IPS DF 6.9 (cell line): ENCODE measurements at regions not wholly inside any gene's neighbourhood (a gene's known extent, or its start where the extent isn't known, plus 50 kb on each side); places are given as distances from the start of the nearest gene placed in this dataset.
"Not testable (repeated sequence)": the region's sequence is repeated elsewhere in the genome, so short reads cannot be mapped to it uniquely, and the experiment has no call there.

Experiments used
- DNase-seq: peaks from one replicate; pipeline ENCODE4 v3.0.0-alpha.2; 2013; ENCODE audit warnings: low read depth, low spot score
- H3K27ac ChIP-seq: one replicate; pipeline ENCODE4 v1.5.1; 2013; ENCODE audit warnings: low read length, control low read depth
- H3K27me3 ChIP-seq: 2 replicates; pipeline ENCODE4 v1.6.1; 2013; ENCODE audit warnings: mild to moderate bottlenecking, low read length; ENCODE audit not compliant: control insufficient read depth, insufficient read depth
- H3K36me3 ChIP-seq: 2 replicates; pipeline ENCODE4 v1.6.1; 2013; ENCODE audit warnings: low read length; ENCODE audit not compliant: control insufficient read depth, insufficient read depth
- H3K4me1 ChIP-seq: 2 replicates; pipeline ENCODE4 v1.6.1; 2013; ENCODE audit warnings: low read length; ENCODE audit not compliant: control insufficient read depth, insufficient read depth
- H3K4me3 ChIP-seq: 2 replicates; pipeline ENCODE4 v1.5.1; 2013; ENCODE audit warnings: mild to moderate bottlenecking, low read length
- H3K9me3 ChIP-seq: 2 replicates; pipeline ENCODE4 v1.6.1; 2013; ENCODE audit warnings: low read length, inconsistent platforms; ENCODE audit not compliant: control insufficient read depth, insufficient read depth
- WGBS: extraction: QIAGEN DNeasy Blood & Tissue Kit; methylation state at CpG from one replicate; pipeline ENCODE4 v1.1.7; 2013; ENCODE audit warnings: mixed read lengths, missing lambda C conversion rate; ENCODE audit not compliant: insufficient read length, insufficient coverage; 5-methylcytosine and 5-hydroxymethylcytosine counted together

- H3K27ac ChIP-seq: no peak overlapping the region
- DNase-seq: no peak
- no peak overlapping the region for H3K4me3 ChIP-seq
- no peaks in the 10 kb centered on the region for H3K27me3 ChIP-seq
- no peaks in the 10 kb centered on the region for H3K9me3 ChIP-seq
- no CpG with 5 or more reads among the region's 5 CpGs for WGBS
- H3K36me3 ChIP-seq: no peaks in the 10 kb centered on the region
- H3K4me1 ChIP-seq: no peaks in the 10 kb centered on the region
These were observed 475.5 kb downstream of the AACS start for GRCh38 chr12:125540580-125541204.

- Histone ChIP-seq H3K4me1 (no peaks in the 10 kb centered on the region), H3K27ac (no peak overlapping the region), H3K36me3 (no peaks in the 10 kb centered on the region), H3K9me3 (no peaks in the 10 kb centered on the region), H3K4me3 (no peak overlapping the region), H3K27me3 (no peaks in the 10 kb centered on the region)
- no peak for DNase-seq
- no CpG with 5 or more reads among the region's 3 CpGs for WGBS
These were observed 479.7 kb downstream of the AACS start for GRCh38 chr12:125544960-125545359.

GRCh38 chr12:125549171-125549570 lies 483.9 kb downstream of the AACS start:
- WGBS: no CpG with 5 or more reads among the region's 4 CpGs

DNA sequence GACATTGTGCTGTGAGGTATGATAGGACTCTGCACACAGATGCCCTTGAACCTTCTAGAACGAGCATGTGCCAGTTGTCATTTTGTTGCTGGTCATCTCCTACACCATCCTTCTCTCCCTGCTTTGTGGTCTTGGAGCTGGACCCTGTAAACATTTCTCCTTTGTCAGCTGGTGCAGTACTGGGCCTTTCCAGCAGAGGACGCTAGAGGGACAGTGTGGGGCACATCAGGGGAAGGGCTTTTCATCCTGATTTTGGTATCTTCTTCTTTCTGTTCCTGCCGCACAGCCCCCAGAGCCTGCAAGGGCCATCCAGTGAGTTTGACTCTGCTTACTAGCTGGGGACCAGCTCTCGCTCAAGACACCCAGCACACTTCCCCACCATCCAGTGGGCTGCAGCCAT lies 484.6 kb downstream of the AACS start:
- no peak overlapping the region for H3K27ac ChIP-seq
- no peaks in the 10 kb centered on the region for H3K36me3 ChIP-seq
- no peaks in the 10 kb centered on the region for H3K27me3 ChIP-seq
- no CpG with 5 or more reads among the region's 4 CpGs for WGBS
- DNase-seq: peak; percentile 31
- no peaks in the 10 kb centered on the region for H3K4me1 ChIP-seq
- H3K4me3 ChIP-seq: no peak overlapping the region
- H3K9me3 ChIP-seq: no peaks in the 10 kb centered on the region

More at GRCh38 chr12:125549171-125549570, 483.9 kb downstream of the AACS start:
- Histone ChIP-seq H3K36me3 (no peaks in the 10 kb centered on the region), H3K9me3 (no peaks in the 10 kb centered on the region), H3K27ac (no peak overlapping the region), H3K27me3 (no peaks in the 10 kb centered on the region), H3K4me3 (no peak overlapping the region), H3K4me1 (no peaks in the 10 kb centered on the region)
- no peak for DNase-seq

DNA sequence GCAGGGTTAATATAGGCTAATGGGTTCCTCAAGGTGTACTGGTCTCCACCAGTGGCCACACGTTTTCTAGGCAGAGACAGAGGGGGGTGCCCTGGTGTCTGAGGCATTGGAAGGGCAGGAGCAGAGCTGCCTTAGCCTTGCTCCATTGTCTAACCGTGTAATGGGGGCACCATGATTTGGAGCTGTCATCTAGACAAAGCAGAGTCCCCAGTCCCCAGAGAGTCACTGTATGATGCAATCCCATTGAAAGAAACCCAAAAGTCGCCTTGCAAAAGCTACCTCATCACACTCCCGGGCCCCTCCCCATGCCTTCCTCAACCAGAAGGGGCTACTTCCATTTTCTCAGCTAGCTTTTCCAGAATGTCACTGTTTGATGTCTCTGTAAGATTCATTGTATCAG lies 487.1 kb downstream of the AACS start:
- Histone ChIP-seq H3K27ac (no peak overlapping the region), H3K4me3 (no peak overlapping the region), H3K36me3 (no peaks in the 10 kb centered on the region), H3K27me3 (no peaks in the 10 kb centered on the region), H3K9me3 (no peaks in the 10 kb centered on the region), H3K4me1 (no peaks in the 10 kb centered on the region)
- DNase-seq: no peak
- WGBS: no CpG with 5 or more reads among the region's 4 CpGs

- not testable (repeated sequence) for DNase-seq, H3K4me1 ChIP-seq, H3K27ac ChIP-seq, H3K9me3 ChIP-seq, H3K27me3 ChIP-seq, H3K4me3 ChIP-seq, H3K36me3 ChIP-seq
- WGBS: no CpG with 5 or more reads among the region's 5 CpGs
These were observed 495.8 kb downstream of the AACS start for GRCh38 chr12:125561008-125561407.

- Histone ChIP-seq H3K4me3 (no peak overlapping the region), H3K4me1 (no peaks in the 10 kb centered on the region), H3K9me3 (no peaks in the 10 kb centered on the region), H3K36me3 (no peaks in the 10 kb centered on the region), H3K27me3 (no peaks in the 10 kb centered on the region), H3K27ac (no peak overlapping the region)
- DNase-seq: no peak
- WGBS: 100% methylated on average over 2 of the region's 4 CpGs
These were observed 499.5 kb downstream of the AACS start for GRCh38 chr12:125564753-125565152.

DNA sequence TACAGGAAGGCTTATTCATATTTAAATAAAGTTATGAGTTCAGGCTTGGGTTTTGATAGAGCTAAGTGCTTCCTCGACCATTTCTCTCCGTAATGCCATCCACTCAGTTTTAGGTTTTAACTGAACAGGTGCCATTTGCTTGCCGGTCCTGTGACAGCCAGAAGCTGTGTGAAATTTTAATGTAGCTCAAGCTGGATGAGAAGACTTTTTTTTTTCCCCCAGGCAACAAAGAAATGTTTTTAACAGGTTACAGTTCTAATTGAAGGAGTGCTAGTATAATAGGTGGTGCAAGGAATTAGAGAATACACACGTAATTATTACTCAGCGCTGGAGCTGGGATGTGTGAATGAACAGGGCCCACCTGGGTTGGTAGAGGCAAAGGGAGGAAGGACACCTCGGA lies 502.3 kb downstream of the AACS start:
- DNase-seq: no peak
- Histone ChIP-seq H3K9me3 (no peaks in the 10 kb centered on the region), H3K27me3 (no peaks in the 10 kb centered on the region), H3K4me3 (no peak overlapping the region), H3K36me3 (no peaks in the 10 kb centered on the region), H3K27ac (no peak overlapping the region), H3K4me1 (no peaks in the 10 kb centered on the region)
- WGBS: no CpG with 5 or more reads among the region's 6 CpGs

GRCh38 chr12:125568306-125568705 lies 503.1 kb downstream of the AACS start:
- WGBS: no CpG with 5 or more reads among the region's 4 CpGs
- Histone ChIP-seq H3K4me3 (no peak overlapping the region), H3K27me3 (no peaks in the 10 kb centered on the region), H3K9me3 (no peaks in the 10 kb centered on the region), H3K27ac (no peak overlapping the region), H3K4me1 (no peaks in the 10 kb centered on the region), H3K36me3 (no peaks in the 10 kb centered on the region)
- no peak for DNase-seq

DNA sequence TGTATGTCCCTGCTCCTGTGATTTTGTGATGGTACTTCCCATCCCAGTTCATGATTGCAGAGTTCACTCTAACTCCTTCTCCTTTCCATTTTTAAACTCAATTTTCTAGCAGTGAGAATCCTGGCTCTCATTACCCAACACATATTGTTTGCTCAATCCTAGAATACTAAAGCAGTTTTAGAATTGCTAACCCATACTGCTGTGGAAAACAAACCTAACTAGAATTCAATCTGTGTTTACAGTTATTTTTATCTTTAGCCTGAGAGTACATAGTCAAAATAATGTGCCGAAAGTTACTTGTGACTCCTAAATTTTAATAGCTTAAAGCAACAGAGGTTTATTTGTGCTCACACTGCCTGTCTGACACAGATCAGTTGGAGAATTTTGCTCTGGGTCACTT lies 508.0 kb downstream of the AACS start:
- Histone ChIP-seq H3K27ac (no peak overlapping the region), H3K4me3 (no peak overlapping the region), H3K27me3 (no peaks in the 10 kb centered on the region), H3K36me3 (no peaks in the 10 kb centered on the region), H3K9me3 (no peaks in the 10 kb centered on the region), H3K4me1 (no peaks in the 10 kb centered on the region)
- no peak for DNase-seq
- WGBS: no CpG with 5 or more reads among the region's 1 CpG

- DNase-seq: no peak
- H3K27me3 ChIP-seq: no peaks in the 10 kb centered on the region
- H3K36me3 ChIP-seq: no peaks in the 10 kb centered on the region
- H3K27ac ChIP-seq: no peak overlapping the region
- H3K9me3 ChIP-seq: no peaks in the 10 kb centered on the region
- H3K4me1 ChIP-seq: no peaks in the 10 kb centered on the region
- H3K4me3 ChIP-seq: no peak overlapping the region
These were observed 512.1 kb downstream of the AACS start for GRCh38 chr12:125577334-125577733.
